HG03460 (cell line): ENCODE measurements at regions not wholly inside any gene's neighbourhood (a gene's known extent, or its start where the extent isn't known, plus 50 kb on each side); places are given as distances from the start of the nearest gene placed in this dataset.

Source experiments
- ATAC-seq: cut with Tn5 transposase; IDR thresholded peaks from one replicate; pipeline ENCODE4 v1.9.1; 2021; ENCODE audit not compliant: unreplicated experiment

DNA sequence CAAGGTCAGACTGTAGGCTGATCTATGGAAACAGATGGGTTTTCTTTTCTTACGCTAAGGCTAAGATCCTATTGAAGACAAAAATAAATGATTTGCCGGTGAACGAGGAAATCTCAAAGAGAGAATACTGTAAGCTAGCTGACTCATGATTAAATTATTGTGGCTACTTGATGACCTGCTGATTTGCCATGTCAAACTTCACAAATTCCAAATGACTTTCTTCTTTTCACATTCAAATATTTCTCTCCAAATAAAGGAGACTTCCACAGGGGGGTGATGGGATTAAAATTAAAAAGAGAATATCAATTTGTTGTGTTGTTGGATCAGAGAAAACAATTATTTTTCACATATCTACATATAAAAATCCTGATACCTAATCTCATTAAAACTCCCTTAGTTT, 860.6 kb upstream of the ZWINT start:
- no peak for ATAC-seq

DNA sequence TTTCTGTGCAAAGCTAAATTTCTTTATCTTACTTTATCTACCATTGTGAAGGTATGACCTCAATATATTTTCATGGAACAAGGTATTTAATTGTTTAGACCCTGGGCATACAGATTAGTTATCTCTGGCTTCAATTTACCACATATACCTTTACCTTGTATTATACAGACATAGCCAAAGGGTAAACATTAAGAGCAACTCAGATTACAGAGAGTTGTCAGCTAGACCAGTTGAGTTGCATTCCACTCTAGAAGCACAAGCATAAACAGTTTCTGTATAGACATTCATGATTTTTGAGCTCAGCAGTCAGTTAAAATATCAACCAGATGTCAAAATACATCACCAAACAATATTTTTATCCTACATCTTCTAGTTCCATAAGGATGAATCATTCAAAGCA, 857.3 kb upstream of the ZWINT start:
- no peak for ATAC-seq

DNA sequence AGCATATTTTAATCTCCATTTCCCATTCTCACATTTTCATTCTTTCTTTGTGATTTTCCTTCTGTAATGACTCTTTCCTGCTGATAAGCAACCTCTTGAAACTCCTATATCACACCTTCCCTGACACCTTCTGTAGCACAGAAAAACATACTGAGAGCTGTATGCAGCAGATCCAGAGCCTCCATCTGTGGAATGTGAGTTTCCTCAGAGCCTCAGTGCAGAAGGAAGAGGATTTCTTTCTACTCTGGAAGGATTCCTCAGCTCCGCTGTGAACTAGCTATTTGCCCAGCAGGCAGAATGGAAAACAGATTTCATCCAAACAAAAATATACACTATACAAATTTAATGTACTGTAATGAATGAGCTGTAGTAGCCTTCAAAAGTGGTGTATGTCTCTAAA, 841.3 kb upstream of the ZWINT start:
- no peak for ATAC-seq

DNA sequence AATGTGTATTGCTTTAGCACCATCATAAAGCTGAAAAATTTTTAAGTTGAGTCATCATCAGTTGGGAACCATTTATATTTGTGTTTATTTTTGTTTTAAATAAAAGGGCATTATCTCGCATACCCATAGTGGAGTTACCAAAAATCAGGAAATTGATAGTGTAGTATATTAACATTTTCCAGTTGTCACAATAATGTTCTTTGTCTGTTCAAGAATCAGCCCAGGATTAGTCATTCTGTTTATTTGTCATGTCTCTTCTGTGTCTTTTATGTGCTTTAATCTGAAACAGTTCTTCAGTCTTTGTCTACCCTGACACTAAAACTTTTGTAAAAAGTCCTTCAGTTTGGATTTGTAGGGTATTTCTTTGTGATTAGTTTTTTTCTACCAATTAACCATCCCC, 827.8 kb upstream of the ZWINT start:
- ATAC-seq, result no peak

DNA sequence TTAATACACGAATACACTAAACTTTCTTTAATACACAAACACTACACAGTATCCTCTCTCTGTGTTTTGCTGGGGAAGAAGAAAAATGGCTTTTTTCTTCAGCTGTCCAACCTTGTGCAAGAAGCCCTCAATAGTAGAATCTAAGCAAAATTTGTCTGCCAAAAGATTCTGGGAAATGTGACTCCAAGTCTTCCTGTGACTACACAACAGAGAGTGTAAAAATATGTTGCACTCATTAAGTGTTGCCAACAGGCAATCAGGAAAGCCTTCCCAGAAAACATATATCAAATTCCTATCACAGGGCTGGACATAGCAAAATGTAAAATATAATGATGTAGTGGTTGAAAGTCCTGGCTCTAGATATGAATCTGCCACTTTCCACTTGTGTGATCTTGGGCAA, 825.1 kb upstream of the ZWINT start:
- ATAC-seq, result no peak

- ATAC-seq, result no peak
Observed at GRCh38 chr10:57169597-57169996, 808.5 kb upstream of the ZWINT start.

DNA sequence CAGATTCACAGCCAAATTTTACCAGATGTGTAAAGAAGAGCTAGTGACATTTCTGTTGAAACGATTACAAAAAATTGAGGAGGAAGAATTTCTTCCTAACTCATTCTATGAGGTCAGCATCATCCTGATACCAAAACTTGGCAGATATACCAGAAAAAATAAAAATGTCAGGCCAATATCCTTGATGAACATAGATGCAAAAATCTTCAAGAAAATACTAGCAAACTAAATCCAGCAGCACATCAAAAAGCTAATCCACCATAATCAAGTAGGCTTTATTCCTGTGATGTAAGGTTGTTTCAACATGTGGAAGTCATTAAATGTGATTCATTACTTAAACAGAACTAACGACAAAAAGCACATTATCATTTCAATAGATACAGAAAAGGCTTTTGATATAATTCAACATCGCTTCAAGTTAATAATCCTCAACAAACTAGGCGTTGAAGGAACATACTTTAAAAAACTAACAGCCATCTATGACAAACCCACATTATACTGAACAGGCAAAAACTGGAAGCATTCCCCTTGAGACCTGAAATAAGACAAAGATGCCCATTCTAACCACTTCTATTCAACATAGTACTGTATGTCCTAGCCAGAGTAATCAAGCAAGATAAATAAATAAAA, 807.7 kb upstream of the ZWINT start:
- no peak for ATAC-seq

GRCh38 chr10:57165671-57166070, 804.6 kb upstream of the ZWINT start:
- no peak for ATAC-seq

DNA sequence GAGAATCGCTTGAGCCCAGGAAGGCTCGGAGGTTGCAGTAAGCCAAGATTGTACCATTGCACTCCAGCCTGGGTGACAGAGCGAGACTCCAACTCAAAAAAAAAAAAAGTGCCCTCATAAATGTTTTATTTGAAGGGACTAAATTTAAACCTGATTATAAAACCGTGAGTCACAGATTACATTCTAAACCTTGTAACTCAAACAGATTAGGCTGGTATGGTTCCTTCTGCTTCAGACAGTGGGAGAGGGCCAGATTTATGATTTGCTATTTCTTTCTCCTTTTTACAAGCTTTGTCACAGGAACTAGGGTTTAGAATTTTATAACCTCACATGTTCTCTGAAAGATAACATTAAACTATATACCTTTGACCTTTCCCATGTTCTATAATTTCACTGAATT, 801.2 kb upstream of the ZWINT start:
- ATAC-seq, result no peak

DNA sequence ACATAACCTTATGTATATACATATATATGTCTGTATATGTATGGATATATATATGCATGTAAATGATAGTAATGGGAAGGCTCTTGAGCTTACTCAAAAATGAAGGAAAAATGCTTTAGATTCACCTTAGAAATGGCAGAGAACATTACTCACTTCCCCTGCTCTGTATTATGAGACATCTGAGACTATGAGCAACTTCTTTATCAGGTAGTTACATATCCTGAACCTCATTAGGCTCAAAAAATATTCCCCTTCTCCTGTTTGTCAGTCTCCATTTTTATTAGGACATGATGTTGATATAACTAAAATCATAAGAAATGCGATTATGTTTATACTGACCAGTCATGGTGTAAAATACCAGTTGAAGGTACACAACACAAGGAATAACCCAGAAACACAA, 800.1 kb upstream of the ZWINT start:
- no peak for ATAC-seq

GRCh38 chr10:57145548-57145947, 784.5 kb upstream of the ZWINT start:
- ATAC-seq, result no peak

DNA sequence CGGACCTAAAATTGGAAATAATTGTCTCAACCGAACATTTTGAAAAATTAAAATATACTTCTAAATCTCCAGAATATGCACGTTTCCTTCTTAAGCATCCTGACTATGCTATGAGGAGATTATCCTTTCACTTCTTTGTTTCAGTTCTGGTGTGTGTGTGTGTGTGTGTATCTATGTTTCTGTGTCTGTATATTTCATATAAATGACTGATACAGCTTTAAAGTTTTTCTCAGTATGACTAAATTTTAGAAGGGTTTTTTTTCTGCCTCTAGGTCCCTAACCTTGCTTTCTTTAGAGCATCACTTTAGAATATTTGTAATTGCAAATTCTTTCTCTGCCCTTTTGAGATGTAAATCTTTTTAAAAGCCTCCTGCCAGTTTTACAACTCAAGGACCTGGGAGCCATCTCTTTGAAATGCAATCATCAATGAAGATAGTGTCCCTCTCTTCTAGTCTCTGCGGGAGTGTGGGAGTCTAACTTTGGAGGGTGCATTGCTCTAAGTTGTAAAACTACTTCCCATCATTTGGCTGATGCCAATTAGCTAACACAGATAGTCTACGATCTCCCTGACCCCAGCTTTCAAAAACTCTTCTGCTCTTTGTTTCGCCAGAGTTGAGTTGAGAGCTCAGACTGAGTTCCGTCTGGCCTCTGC, 782.0 kb upstream of the ZWINT start:
- ATAC-seq, result no peak

GRCh38 chr10:57141708-57142107, 780.6 kb upstream of the ZWINT start:
- ATAC-seq, result no peak

DNA sequence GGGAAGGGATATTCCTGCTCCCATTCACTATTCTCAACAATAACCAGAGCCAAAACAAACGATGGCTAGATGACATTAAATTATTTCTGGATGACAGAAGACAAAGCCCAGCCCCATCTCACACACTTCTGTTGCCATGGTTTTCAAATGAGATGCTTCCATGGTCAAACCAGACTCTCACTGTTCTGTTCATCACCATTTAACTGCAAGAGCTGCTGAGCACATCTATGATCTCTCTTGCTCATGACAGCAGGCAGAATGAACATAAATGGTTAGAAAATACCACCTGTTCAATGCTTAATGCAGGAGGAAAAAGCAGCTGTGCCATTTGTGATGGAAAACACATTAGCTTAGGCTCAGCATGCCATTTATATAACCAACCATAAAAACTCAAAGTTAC, 758.6 kb upstream of the ZWINT start:
- ATAC-seq, result no peak

DNA sequence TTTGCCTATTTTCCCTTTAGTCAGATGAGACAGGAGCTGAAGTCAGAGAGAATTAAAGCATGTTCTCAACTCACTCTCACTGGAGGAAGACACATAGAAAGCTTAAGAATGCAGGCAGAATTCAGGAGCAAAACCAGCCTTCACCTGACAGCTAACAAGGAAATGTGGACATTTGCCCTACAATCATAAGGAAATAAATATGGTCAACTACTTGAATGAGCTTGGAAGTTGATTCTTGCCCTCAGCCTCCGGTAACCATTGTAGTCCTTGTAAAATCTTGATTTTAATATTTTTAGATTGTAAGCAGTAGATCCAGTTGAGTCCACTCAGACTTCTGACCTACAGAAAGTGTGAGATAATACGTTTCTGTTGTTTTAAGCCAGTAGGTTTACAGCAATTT, 752.5 kb upstream of the ZWINT start:
- no peak for ATAC-seq

DNA sequence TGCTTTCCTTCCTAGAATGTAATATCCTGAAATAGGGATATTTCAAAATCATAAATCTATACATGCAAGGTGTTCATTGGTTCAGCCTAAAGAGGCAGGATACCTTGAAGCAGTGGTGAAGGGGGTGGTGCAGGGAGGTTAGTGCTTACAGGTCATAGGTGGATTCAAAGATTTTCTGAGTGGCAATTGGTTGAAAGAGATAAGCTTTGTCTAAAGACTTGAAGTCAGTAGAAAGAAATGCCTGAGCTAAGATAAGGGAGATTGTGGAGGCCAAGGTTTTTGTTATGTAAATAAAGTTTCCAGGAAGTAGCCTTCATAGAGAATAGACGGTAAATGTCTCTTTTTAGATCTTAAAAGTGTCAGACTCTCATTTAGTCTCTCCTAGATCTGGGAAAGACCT, 741.2 kb upstream of the ZWINT start:
- no peak for ATAC-seq

- ATAC-seq, result no peak
Observed at GRCh38 chr10:57098146-57098545, 737.1 kb upstream of the ZWINT start.

GRCh38 chr10:57096044-57096443, 735.0 kb upstream of the ZWINT start:
- ATAC-seq, result no peak

GRCh38 chr10:57094965-57095364, 733.9 kb upstream of the ZWINT start:
- no peak for ATAC-seq

DNA sequence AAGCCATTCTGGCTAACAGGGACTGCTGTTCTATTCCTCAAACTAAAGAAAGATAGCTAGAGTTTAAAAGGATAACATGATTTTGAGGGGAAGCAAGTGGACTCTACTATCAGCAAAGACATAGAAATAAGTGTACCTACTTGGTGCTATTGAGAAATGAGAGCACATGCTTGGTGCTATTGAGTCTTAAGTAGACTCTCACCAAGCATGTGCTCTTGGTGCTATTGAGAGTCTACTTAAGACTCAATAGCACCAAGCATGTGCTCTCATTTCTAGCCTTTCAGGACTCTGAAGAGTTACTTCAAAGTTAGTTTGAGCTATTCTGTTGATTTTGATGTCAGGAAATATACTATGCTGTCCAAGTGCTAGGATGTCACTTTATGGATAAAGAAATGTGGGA, 733.0 kb upstream of the ZWINT start:
- no peak for ATAC-seq

DNA sequence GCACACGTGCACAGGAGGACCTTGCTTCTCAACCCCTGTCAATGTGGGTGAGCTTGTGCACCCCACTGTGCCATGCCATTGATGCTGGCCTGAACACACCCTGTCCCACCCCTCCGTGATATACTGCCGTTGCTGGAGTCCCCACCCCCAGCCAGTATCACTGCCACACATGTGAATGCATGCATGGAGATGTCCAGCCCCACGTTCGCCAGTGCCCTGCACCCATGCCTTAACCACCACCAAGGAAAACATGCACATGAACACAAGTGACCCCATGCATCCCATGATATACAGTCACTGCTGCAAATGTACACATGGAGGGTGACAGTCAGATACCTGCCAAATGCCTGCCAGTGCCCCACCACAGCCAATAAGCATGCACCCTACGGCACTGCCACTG, 692.5 kb upstream of the ZWINT start:
- no peak for ATAC-seq

- ATAC-seq, result no peak
Observed at GRCh38 chr10:57049096-57049495, 688.0 kb upstream of the ZWINT start.

DNA sequence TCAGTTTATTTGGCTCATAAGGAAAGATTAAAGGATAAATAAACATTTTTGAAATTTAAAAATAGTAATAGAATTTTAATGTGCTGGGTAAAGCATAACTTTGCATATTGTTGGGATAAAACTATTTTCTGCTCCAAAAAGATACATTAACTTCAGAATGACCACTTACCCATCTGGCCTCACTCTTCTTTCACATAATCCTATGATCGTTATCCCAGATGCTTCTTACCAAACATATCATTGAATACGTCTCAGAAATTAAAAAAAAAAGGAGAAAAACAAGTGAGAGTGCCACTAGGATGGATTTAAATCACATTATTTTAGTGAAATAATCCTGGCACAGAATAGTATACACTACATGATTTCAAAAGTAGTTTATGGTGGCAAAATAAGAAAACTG, 677.5 kb upstream of the ZWINT start:
- ATAC-seq, result no peak
